HFFc6 (cell line): ENCODE measurements at regions not wholly inside any gene's neighbourhood (a gene's known extent, or its start where the extent isn't known, plus 50 kb on each side); places are given as distances from the start of the nearest gene placed in this dataset.
A peak's percentile ranks its signal among the peaks of the same experiment; 100 is the strongest.

Experiments used
- DNase-seq: peaks from one replicate; pipeline ENCODE4 v3.0.0-alpha.2; 2018
- H3K27ac Mint-ChIP-seq: 2 replicates; pipeline ENCODE4 v1.8.0; 2020; ENCODE audit warnings: mild to moderate bottlenecking, mixed read lengths
- H3K27me3 Mint-ChIP-seq: 2 replicates; pipeline ENCODE4 v1.8.0; 2021; ENCODE audit warnings: mild to moderate bottlenecking, moderate library complexity, mixed read lengths; ENCODE audit not compliant: insufficient read depth
- H3K36me3 Mint-ChIP-seq: 2 replicates; pipeline ENCODE4 v1.8.0; 2021; ENCODE audit warnings: low read depth, mixed read lengths
- H3K4me1 Mint-ChIP-seq: 2 replicates; pipeline ENCODE4 v1.8.0; 2020; ENCODE audit warnings: low read depth, mixed read lengths
- H3K4me3 Mint-ChIP-seq: 2 replicates; pipeline ENCODE4 v1.8.0; 2020; ENCODE audit warnings: mild to moderate bottlenecking, moderate library complexity, mixed read lengths
- H3K9me3 Mint-ChIP-seq: 2 replicates; pipeline ENCODE4 v1.8.0; 2020; ENCODE audit warnings: mild to moderate bottlenecking, mixed read lengths
- CTCF ChIP-seq: fragments of 200-600 bp; sonication (generic); IDR thresholded peaks from 2 replicates; pipeline ENCODE4 v1.5.0; 2021; ENCODE audit warnings: antibody characterized with exemption, mild to moderate bottlenecking

- no peak overlapping the region for H3K27ac Mint-ChIP-seq
- no peaks in the 10 kb centered on the region for H3K9me3 Mint-ChIP-seq
- peak; percentile 56 for TF ChIP-seq CTCF
- H3K4me1 Mint-ChIP-seq = peaks cover 20% of the 10 kb centered on the region
- no peak overlapping the region for H3K4me3 Mint-ChIP-seq
- DNase-seq = peak; percentile 51
- H3K36me3 Mint-ChIP-seq = no peaks in the 10 kb centered on the region
- H3K27me3 Mint-ChIP-seq = no peaks in the 10 kb centered on the region; the same call in 1 of the 2 replicates
These were observed 138.1 kb downstream of the ATPSCKMT start for GRCh38 chr5:10111571-10111970.

- Mint-ChIP-seq H3K4me3 (no peak overlapping the region), H3K36me3 (no peaks in the 10 kb centered on the region), H3K9me3 (no peaks in the 10 kb centered on the region), H3K27ac (no peak overlapping the region), H3K4me1 (peaks cover 20% of the 10 kb centered on the region), H3K27me3 (no peaks in the 10 kb centered on the region)
- no peak for TF ChIP-seq CTCF
- DNase-seq = no peak
These were observed 139.5 kb downstream of the ATPSCKMT start for GRCh38 chr5:10110228-10110627.

- DNase-seq = no peak
- Mint-ChIP-seq H3K27me3 (no peaks in the 10 kb centered on the region), H3K27ac (no peak overlapping the region), H3K4me1 (peaks cover 20% of the 10 kb centered on the region), H3K36me3 (no peaks in the 10 kb centered on the region), H3K4me3 (no peak overlapping the region), H3K9me3 (no peaks in the 10 kb centered on the region)
- no peak for TF ChIP-seq CTCF
These were observed 140.4 kb downstream of the ATPSCKMT start for GRCh38 chr5:10109299-10109698.

- H3K36me3 Mint-ChIP-seq = no peaks in the 10 kb centered on the region
- H3K27me3 Mint-ChIP-seq = peaks cover 3% of the 10 kb centered on the region; the same call in 1 of the 2 replicates
- H3K27ac Mint-ChIP-seq = no peak overlapping the region
- H3K4me1 Mint-ChIP-seq = peaks cover 19% of the 10 kb centered on the region
- no peak overlapping the region for H3K4me3 Mint-ChIP-seq
- no peaks in the 10 kb centered on the region for H3K9me3 Mint-ChIP-seq
- no peak for TF ChIP-seq CTCF
- peak; percentile 16 for DNase-seq
These were observed 142.9 kb downstream of the ATPSCKMT start for GRCh38 chr5:10106806-10107205.

GRCh38 chr5:10106285-10106684 is 143.4 kb downstream of the ATPSCKMT start:
- no peak overlapping the region for H3K4me3 Mint-ChIP-seq
- H3K9me3 Mint-ChIP-seq = no peaks in the 10 kb centered on the region
- H3K4me1 Mint-ChIP-seq = peaks cover 14% of the 10 kb centered on the region
- DNase-seq = no peak
- no peak for TF ChIP-seq CTCF
- H3K36me3 Mint-ChIP-seq = no peaks in the 10 kb centered on the region
- peaks cover 3% of the 10 kb centered on the region; the same call in 1 of the 2 replicates for H3K27me3 Mint-ChIP-seq
- H3K27ac Mint-ChIP-seq = no peak overlapping the region
